SIG-M5 treated with dmso at 0.1 percent for 504 hours (cell line): ENCODE measurements at regions not wholly inside any gene's neighbourhood (a gene's known extent, or its start where the extent isn't known, plus 50 kb on each side); places are given as distances from the start of the nearest gene placed in this dataset.

Experiments used
- DNase-seq: peaks from one replicate; lab custom pipeline; 2025; ENCODE audit not compliant: unreplicated experiment; lab: John Stamatoyannopoulos, UW

- DNase-seq, result no peak
Measured at GRCh38 chr5:68648944-68649857, 433.6 kb downstream of the PIK3R1 start.

DNA sequence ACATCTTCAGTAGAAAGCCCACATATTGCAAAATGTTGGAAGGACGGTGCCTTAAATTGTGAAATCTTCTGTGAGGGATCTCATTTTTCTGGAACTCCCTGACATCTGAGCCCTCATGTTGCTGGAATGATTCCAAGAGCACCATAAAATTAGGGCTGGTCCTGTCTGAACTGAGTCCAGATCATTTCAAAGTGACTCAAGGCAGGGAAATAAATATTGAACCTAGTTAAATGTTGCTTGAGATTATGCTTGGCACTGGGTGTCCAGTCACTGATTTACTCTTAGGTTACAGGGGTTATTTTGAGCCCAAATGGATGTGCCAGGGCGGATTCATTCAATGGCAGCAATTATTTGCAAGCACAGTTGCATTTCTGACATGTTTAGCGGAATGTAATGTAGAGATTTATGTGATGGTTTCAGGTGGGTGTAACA lies 437.0 kb downstream of the PIK3R1 start:
- DNase-seq, result no peak

- no peak for DNase-seq
Measured at GRCh38 chr5:68653471-68653870, 437.9 kb downstream of the PIK3R1 start.

- DNase-seq, result no peak
Measured at GRCh38 chr5:68657055-68657961, 436.5 kb upstream of the SLC30A5 start.

- no peak for DNase-seq
Measured at GRCh38 chr5:68658810-68659372, 434.9 kb upstream of the SLC30A5 start.

DNA sequence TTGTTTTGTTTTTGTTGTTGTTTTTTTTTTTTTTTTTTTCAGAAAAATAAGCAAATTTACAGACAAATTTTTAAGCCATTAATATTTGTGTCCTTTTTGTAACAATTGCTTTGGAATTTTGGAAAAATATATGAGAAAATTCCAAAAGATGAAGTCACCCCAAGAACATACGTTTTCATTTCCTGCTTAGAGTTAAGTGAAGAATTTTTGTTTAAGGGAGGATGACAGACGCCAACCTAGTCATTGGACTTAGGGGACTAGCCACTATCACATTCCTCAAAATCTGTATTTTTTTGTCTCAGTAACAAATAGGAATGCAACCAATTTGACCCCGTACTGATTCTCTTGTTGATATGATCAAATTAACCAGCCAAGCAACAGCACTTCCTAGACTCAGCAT lies 433.9 kb upstream of the SLC30A5 start:
- DNase-seq, result no peak

GRCh38 chr5:68661237-68661636 lies 432.6 kb upstream of the SLC30A5 start:
- DNase-seq, result peak; percentile 11

DNA sequence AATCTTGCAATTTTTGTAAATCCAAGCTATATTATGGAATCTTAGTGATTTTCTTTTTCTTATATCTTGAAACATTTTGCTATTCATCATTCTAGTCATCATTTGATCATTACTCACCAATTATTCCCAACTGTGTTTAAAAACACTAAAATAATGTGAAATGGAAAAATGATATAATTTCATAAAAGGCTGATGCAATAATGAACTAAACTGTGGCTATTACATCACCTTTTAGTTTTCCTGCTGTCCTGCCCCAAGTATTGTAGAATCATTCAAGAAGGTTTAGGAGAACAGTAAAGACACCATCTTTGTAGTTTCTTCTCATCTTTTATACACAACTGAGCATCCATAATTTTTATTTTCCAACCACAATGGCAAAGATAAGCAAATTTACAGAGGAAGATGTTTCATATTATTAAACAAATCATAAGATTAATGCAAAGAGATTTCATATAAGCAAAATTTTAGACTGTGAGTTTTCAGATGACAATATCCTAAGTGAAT lies 431.0 kb upstream of the SLC30A5 start:
- no peak for DNase-seq

GRCh38 chr5:68669864-68670575 lies 423.8 kb upstream of the SLC30A5 start:
- no peak for DNase-seq

- no peak for DNase-seq
Measured at GRCh38 chr5:68673106-68673822, 420.6 kb upstream of the SLC30A5 start.

- no peak for DNase-seq
Measured at GRCh38 chr5:68673823-68674180, 420.0 kb upstream of the SLC30A5 start.

GRCh38 chr5:68679041-68679440 lies 414.8 kb upstream of the SLC30A5 start:
- DNase-seq, result no peak

DNA sequence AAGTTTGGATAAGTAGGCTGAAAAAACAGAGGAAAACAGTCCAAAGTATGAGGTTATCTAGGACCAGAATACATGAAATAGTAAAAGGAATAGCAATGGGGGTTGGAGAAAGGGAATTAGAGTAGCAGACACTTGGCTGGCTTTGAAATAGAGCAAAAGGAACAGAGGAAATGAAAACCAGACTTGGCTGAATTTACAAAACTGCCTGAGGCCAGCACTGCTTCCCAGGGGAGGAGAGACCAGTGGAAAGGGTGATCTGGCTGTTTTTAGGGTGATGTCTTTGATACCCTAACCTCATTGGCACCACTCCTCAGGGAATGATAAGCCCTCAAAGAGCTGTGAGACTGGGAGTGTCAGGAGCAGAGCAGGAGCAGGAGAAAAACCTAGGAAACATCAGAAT lies 413.4 kb upstream of the SLC30A5 start:
- no peak for DNase-seq

- no peak for DNase-seq
Measured at GRCh38 chr5:68681929-68682328, 411.9 kb upstream of the SLC30A5 start.

DNA sequence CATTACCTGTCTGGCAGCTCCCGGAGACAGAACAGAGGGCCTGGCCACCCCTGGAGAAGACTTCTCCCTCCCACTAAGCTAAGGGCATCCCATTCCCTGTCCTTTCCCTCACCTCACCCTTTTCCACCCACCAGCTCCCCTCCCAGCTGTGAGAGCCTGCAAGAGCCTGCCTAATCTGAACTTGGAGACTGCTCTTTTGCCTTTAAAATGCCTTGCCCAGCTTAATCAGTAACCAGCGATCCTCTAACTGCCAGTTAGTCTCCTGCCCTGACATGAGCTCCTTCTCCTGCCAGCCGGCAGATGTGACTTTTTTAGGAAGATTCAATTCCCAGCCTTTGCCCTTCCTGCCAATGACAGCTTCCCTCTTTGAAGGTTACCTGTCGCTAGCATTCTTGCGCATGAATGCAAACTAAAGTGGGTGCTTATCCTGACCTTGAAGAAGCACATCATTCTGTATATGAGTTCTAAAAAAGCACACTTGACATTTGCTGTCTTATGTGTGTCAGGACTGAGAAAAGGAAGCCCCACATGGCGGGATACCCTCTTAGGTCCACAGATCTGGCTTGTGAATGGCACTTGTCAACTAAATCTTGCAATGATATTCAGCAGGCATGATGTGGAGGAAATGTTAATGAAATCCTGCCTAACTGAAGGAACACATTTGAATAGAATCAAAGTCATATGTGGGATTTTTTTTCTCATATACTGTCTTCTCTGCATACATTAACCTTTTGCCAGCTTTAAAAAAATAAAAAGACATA lies 411.2 kb upstream of the SLC30A5 start:
- DNase-seq, result no peak

DNA sequence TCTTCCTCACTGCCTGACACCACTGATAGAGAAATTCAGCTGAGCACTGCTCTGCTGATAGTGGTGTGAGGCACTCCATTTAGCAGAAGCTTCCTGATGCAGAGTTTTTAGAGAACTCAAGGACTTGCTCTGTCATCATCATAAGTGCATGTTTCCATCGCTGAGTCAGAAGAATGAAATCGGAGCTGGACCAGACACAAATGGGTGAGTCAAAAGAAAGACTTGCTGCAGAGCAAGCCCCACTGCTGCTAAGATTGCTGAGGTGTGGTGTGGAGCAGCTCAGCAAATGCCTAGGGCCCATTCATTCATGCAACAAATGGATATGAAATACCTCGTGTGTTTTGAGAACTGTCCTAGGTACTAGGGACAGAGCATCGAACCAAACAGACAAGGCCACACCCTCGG lies 410.2 kb upstream of the SLC30A5 start:
- peak; percentile 46 for DNase-seq

DNA sequence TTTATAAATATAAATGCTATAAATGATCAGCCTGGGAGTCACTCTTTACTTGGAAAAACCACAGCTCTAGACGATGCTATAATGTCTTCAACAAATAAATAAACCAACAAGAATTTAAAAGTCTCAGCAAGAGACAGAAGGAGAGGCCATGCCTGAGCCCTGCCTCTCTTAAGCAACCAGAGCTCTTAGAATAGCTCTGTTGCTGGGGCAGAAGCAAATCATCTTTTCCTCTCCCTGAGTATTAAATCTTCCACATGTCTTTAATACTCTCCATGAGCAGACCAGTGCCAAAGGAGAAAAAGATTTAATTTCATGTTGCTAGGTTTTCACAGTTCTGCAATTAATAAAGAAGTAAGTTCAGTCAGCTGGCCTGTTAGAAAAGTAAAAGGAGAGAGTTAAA lies 408.0 kb upstream of the SLC30A5 start:
- no peak for DNase-seq

GRCh38 chr5:68688547-68688946 lies 405.3 kb upstream of the SLC30A5 start:
- DNase-seq, result no peak

DNA sequence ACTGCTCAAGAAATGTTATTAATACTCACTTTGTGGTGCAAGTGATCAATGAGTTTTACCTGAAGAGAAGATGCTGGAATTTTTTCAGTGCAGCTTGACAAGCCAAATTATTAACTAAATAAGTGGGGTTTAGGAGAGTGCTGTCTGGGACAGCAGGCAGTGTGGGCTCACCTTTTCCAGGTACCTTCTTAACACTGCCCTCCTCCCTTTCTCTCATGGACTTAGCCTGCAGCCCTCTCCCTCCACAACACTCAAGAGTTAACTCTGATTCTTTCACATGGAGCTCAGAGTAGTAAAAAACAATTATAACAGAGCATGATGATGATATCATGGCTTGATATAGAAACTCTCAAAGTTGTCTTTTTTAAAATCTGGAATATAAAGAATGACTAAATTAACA lies 404.8 kb upstream of the SLC30A5 start:
- DNase-seq, result no peak
